Activated naive CD4-positive, alpha-beta T cell treated with Interleukin-2 at 50 U/mL for 16 hours (primary cell): ENCODE measurements at regions not wholly inside any gene's neighbourhood (a gene's known extent, or its start where the extent isn't known, plus 50 kb on each side); places are given as distances from the start of the nearest gene placed in this dataset.
A peak's percentile ranks its signal among the peaks of the same experiment; 100 is the strongest.

ENCODE experiments used
- DNase-seq: peaks from one replicate; pipeline ENCODE4 v3.0.0-alpha.2; 2020

- no peak for DNase-seq
Observed at GRCh38 chr2:147242445-147242844, 602.4 kb upstream of the ACVR2A start.

GRCh38 chr2:147236601-147237000 lies 608.2 kb upstream of the ACVR2A start:
- DNase-seq, result no peak

- no peak for DNase-seq
Observed at GRCh38 chr2:147232225-147232669, 612.6 kb upstream of the ACVR2A start.

GRCh38 chr2:147231607-147232006 lies 613.2 kb upstream of the ACVR2A start:
- no peak for DNase-seq

GRCh38 chr2:147231081-147231480 lies 613.7 kb upstream of the ACVR2A start:
- no peak for DNase-seq

GRCh38 chr2:147227313-147227712 lies 617.5 kb upstream of the ACVR2A start:
- DNase-seq, result no peak

- no peak for DNase-seq
Observed at GRCh38 chr2:147224070-147224469, 620.8 kb upstream of the ACVR2A start.

- no peak for DNase-seq
Observed at GRCh38 chr2:147223553-147224060, 621.2 kb upstream of the ACVR2A start.

GRCh38 chr2:147223119-147223518 lies 621.7 kb upstream of the ACVR2A start:
- DNase-seq, result no peak

- DNase-seq, result no peak
Observed at GRCh38 chr2:147222506-147222905, 622.3 kb upstream of the ACVR2A start.

- no peak for DNase-seq
Observed at GRCh38 chr2:147214914-147215313, 629.9 kb upstream of the ACVR2A start.

GRCh38 chr2:147211484-147211883 lies 633.3 kb upstream of the ACVR2A start:
- DNase-seq, result no peak

- DNase-seq, result no peak
Observed at GRCh38 chr2:147204102-147204501, 640.7 kb upstream of the ACVR2A start.

GRCh38 chr2:147198651-147199171 lies 646.1 kb upstream of the ACVR2A start:
- no peak for DNase-seq

GRCh38 chr2:147197754-147198483 lies 646.9 kb upstream of the ACVR2A start:
- DNase-seq, result no peak

- peak; percentile 70 for DNase-seq
Observed at GRCh38 chr2:147182260-147182659, 662.6 kb upstream of the ACVR2A start.

- no peak for DNase-seq
Observed at GRCh38 chr2:147181351-147182029, 663.3 kb upstream of the ACVR2A start.

GRCh38 chr2:147177071-147177857 lies 667.6 kb upstream of the ACVR2A start:
- no peak for DNase-seq

GRCh38 chr2:147174824-147175254 lies 670.0 kb upstream of the ACVR2A start:
- no peak for DNase-seq

GRCh38 chr2:147173798-147174197 lies 671.0 kb upstream of the ACVR2A start:
- no peak for DNase-seq

GRCh38 chr2:147173189-147173581 lies 671.6 kb upstream of the ACVR2A start:
- no peak for DNase-seq

- no peak for DNase-seq
Observed at GRCh38 chr2:147172493-147173188, 672.2 kb upstream of the ACVR2A start.

- DNase-seq, result no peak
Observed at GRCh38 chr2:147171941-147172340, 672.9 kb upstream of the ACVR2A start.
